IMR-90 (cell line): ENCODE measurements at regions not wholly inside any gene's neighbourhood (a gene's known extent, or its start where the extent isn't known, plus 50 kb on each side); places are given as distances from the start of the nearest gene placed in this dataset.

Source experiments
- ATAC-seq: fragments of 200-7000 bp; cut with Tn5 transposase; 2 replicates; pipeline ENCODE4 v1.9.1; 2020; ENCODE audit warnings: low read depth, mild to moderate bottlenecking, moderate library complexity
- BruUV-seq: library from RNA; stranded (reverse); fragments of 400-500 nt; replicated peaks from 2 replicates; lab custom pipeline; 2021; lab: Mats Ljungman, UMichigan
- CTCF ChIA-PET: fragments of 300-600 bp; formaldehyde crosslinking; extraction: SDS; loops from one replicate; lab custom pipeline; 2021; ENCODE audit warnings: antibody characterized with exemption; lab: Yijun Ruan, JAX
- POLR2A ChIA-PET: fragments of 300-600 bp; sonication (Branson Sonifier 250); formaldehyde crosslinking; loops from one replicate; lab custom pipeline; 2022; ENCODE audit warnings: antibody characterized with exemption; ENCODE audit not compliant: unreplicated experiment; lab: Charles Lee
- DNase-seq: peaks from one replicate; pipeline ENCODE4 v3.0.0; 2013
- H2AFZ ChIP-seq: replicated peaks from 2 replicates; pipeline ENCODE3; 2013; ENCODE audit warnings: low read length, mild to moderate bottlenecking; ENCODE audit not compliant: poor library complexity
- H2AK5ac ChIP-seq: 2 replicates; pipeline ENCODE4 v1.6.1; 2013; ENCODE audit warnings: low read depth, low read length, inconsistent platforms
- H2AK9ac ChIP-seq: replicated peaks from 2 replicates; pipeline ENCODE3; 2013; ENCODE audit warnings: mild to moderate bottlenecking, low read depth, low read length, moderate library complexity; ENCODE audit not compliant: poor library complexity
- H2BK120ac ChIP-seq: 2 replicates; pipeline ENCODE4 v1.6.1; 2013; ENCODE audit warnings: low read depth, low read length, inconsistent platforms
- H2BK15ac ChIP-seq: 3 replicates; pipeline ENCODE4 v1.6.1; 2013; ENCODE audit warnings: low read depth, low read length, inconsistent platforms
- H2BK20ac ChIP-seq: 2 replicates; pipeline ENCODE4 v1.6.1; 2013; ENCODE audit warnings: low read depth, mild to moderate bottlenecking, inconsistent platforms, low read length, moderate library complexity
- H2BK5ac ChIP-seq: 2 replicates; pipeline ENCODE4 v1.6.1; 2013; ENCODE audit warnings: mild to moderate bottlenecking, low read depth, low read length, inconsistent platforms; ENCODE audit not compliant: poor library complexity, severe bottlenecking
- H3K14ac ChIP-seq: replicated peaks from 2 replicates; pipeline ENCODE4 v1.6.1; 2013; ENCODE audit warnings: low read depth, low read length, inconsistent platforms
- H3K18ac ChIP-seq: 2 replicates; pipeline ENCODE4 v1.6.1; 2013; ENCODE audit warnings: low read depth, low read length, control low read depth
- H3K23ac ChIP-seq: 2 replicates; pipeline ENCODE4 v1.6.1; 2013; ENCODE audit warnings: low read depth, low read length, inconsistent platforms
- H3K27ac ChIP-seq: 2 replicates; pipeline ENCODE4 v1.5.1; 2013; ENCODE audit warnings: mild to moderate bottlenecking, control low read depth, low read length; ENCODE audit not compliant: insufficient read depth
- H3K27me3 ChIP-seq: 2 replicates; pipeline ENCODE4 v1.6.1; 2013; ENCODE audit warnings: low read length; ENCODE audit not compliant: control insufficient read depth, insufficient read depth
- H3K36me3 ChIP-seq: 2 replicates; pipeline ENCODE4 v1.6.1; 2013; ENCODE audit warnings: low read length, mixed read lengths; ENCODE audit not compliant: control insufficient read depth, insufficient read depth
- H3K4ac ChIP-seq: 2 replicates; pipeline ENCODE4 v1.6.1; 2013; ENCODE audit warnings: low read depth, low read length, inconsistent platforms
- H3K4me1 ChIP-seq: 2 replicates; pipeline ENCODE4 v1.6.1; 2013; ENCODE audit warnings: low read length, mixed read lengths; ENCODE audit not compliant: control insufficient read depth, insufficient read depth
- H3K4me2 ChIP-seq: 2 replicates; pipeline ENCODE4 v1.6.1; 2013; ENCODE audit warnings: low read depth, mild to moderate bottlenecking, control low read depth, low read length, moderate library complexity
- H3K4me3 ChIP-seq: 2 replicates; pipeline ENCODE4 v1.5.1; 2013; ENCODE audit warnings: low read depth, mild to moderate bottlenecking, control low read depth, low read length, moderate library complexity; ENCODE audit not compliant: insufficient read depth
- H3K56ac ChIP-seq: 2 replicates; pipeline ENCODE4 v1.6.1; 2013; ENCODE audit warnings: low read length, inconsistent platforms; ENCODE audit not compliant: insufficient read depth; ENCODE audit errors: extremely low read depth
- H3K79me1 ChIP-seq, 2 experiments: 2 replicates each; pipeline ENCODE4 v1.6.1; 2013; ENCODE audit warnings: low read length in 2 of 2, inconsistent platforms in 1 of 2, low read depth in 1 of 2
- H3K9ac ChIP-seq: 2 replicates; pipeline ENCODE4 v1.6.1; 2013; ENCODE audit warnings: low read depth, low read length, control low read depth
- H3K9me1 ChIP-seq: 2 replicates; pipeline ENCODE4 v1.6.1; 2013; ENCODE audit warnings: low read length, inconsistent platforms; ENCODE audit not compliant: insufficient read depth
- H3K9me3 ChIP-seq: 2 replicates; pipeline ENCODE4 v1.6.1; 2013; ENCODE audit warnings: low read length; ENCODE audit not compliant: control insufficient read depth, insufficient read depth
- H4K20me1 ChIP-seq: 2 replicates; pipeline ENCODE4 v1.6.1; 2013; ENCODE audit warnings: low read length, inconsistent platforms; ENCODE audit not compliant: insufficient read depth
- H4K5ac ChIP-seq: 2 replicates; pipeline ENCODE4 v1.6.1; 2013; ENCODE audit warnings: mild to moderate bottlenecking, low read depth, low read length, control low read depth
- H4K8ac ChIP-seq, 2 experiments: 2 replicates each; pipeline ENCODE4 v1.6.1; 2013; ENCODE audit warnings: low read depth in 2 of 2, low read length in 2 of 2, control low read depth in 1 of 2, inconsistent platforms in 1 of 2
- H4K91ac ChIP-seq: 2 replicates; pipeline ENCODE4 v1.6.1; 2013; ENCODE audit warnings: low read depth, low read length, inconsistent platforms; ENCODE audit not compliant: insufficient read depth
- MAFK ChIP-seq: IDR thresholded peaks from 2 replicates; pipeline ENCODE4 v1.6.1; 2012; ENCODE audit warnings: low read depth, low read length, improper control_type of control experiment
- WGBS, 2 experiments: methylation state at CpG; one replicate each; pipeline versions ENCODE4 v1.1.5 to v1.1.7; 2013; ENCODE audit warnings: missing lambda C conversion rate in 2 of 2; ENCODE audit not compliant: insufficient read length in 1 of 2; ENCODE audit errors: extremely low coverage in 2 of 2; 5-methylcytosine and 5-hydroxymethylcytosine counted together
- dilution Hi-C: fragments of 300-500 bp; cut with HindIII; formaldehyde crosslinking; loops from one replicate; pipeline ENCODE4 v1.14.3; 2018; ENCODE audit warnings: low sequenced_read_pairs; ENCODE audit not compliant: unreplicated experiment
- in situ Hi-C: fragments of 300-500 bp; cut with MboI; formaldehyde crosslinking; loops from 3 replicates; pipeline ENCODE4 v1.14.3; 2019; ENCODE audit warnings: low sequenced_read_pairs, inconsistent platforms, mixed read lengths
- intact Hi-C: fragments of 100-400 bp; cut with micrococcal nuclease; formaldehyde crosslinking; loops from 2 replicates; pipeline ENCODE4 v1.10.0; 2022
- TF ChIP-seq, protein P1 (sequence below): conservative IDR thresholded peaks from 2 replicates; pipeline ENCODE4 v1.5.1; 2012; ENCODE audit warnings: mild to moderate bottlenecking, low read depth, low read length, improper control_type of control experiment

DNA sequence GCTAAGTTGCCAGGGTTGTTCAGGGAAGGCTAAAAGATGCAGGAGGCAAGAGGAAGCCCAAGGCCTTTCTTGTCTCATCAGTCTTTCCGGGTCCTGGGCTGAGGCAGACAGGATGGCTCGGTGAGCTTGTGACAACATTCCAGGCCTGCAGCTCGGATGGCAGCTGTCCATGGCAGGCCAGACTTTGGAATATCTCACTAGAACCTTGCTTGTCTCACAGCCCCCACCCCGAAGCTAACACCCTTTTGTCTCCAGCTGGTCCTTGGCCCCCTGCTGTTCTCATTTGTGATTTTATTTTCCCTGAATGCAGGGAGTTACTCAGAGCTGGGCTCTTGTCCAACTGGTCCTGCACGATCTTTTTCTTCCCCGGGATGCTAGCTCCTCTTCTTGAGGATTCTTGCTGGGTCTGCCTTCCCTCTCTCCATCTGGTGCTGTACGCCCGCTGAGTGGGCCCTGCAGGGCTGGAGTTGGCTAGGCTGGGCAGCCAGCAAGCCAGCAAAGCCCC lies 477.2 kb upstream of the CAMK1G start:
- intact Hi-C loops, result no loop called here
- dilution Hi-C loops, result no loop called here

More for the DNA sequence above, 477.2 kb upstream of the CAMK1G start:
- H3K9ac ChIP-seq, result no peak overlapping the region
- ChIA-PET CTCF (no interaction called here), POLR2A (no interaction called here)
- no peak overlapping the region for H3K18ac ChIP-seq
- H2BK20ac ChIP-seq, result no peak overlapping the region
- no TSS peak for BruUV-seq
- ATAC-seq, result no peak
- in situ Hi-C loops, result no loop called here
- H4K20me1 ChIP-seq, result no peaks in the 10 kb centered on the region
- TF ChIP-seq, protein P1, sequence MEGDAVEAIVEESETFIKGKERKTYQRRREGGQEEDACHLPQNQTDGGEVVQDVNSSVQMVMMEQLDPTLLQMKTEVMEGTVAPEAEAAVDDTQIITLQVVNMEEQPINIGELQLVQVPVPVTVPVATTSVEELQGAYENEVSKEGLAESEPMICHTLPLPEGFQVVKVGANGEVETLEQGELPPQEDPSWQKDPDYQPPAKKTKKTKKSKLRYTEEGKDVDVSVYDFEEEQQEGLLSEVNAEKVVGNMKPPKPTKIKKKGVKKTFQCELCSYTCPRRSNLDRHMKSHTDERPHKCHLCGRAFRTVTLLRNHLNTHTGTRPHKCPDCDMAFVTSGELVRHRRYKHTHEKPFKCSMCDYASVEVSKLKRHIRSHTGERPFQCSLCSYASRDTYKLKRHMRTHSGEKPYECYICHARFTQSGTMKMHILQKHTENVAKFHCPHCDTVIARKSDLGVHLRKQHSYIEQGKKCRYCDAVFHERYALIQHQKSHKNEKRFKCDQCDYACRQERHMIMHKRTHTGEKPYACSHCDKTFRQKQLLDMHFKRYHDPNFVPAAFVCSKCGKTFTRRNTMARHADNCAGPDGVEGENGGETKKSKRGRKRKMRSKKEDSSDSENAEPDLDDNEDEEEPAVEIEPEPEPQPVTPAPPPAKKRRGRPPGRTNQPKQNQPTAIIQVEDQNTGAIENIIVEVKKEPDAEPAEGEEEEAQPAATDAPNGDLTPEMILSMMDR, result 0 out of 2 replicates have a peak, but pooled peaks have one; percentile 2
- TF ChIP-seq MAFK, result no peak
- H2AFZ ChIP-seq, result no peak overlapping the region
- no peak overlapping the region for H2AK9ac ChIP-seq
- H3K36me3 ChIP-seq, result no peaks in the 10 kb centered on the region
- no peak overlapping the region for H3K56ac ChIP-seq
- H3K23ac ChIP-seq, result no peak overlapping the region
- H3K14ac ChIP-seq, result no peak overlapping the region
- no peak overlapping the region for H4K5ac ChIP-seq
- no CpG with 5 or more reads among the region's 8 CpGs for WGBS, 2 experiments
- no peak overlapping the region for H3K27ac ChIP-seq
- H3K4me3 ChIP-seq, result no peak overlapping the region
- H3K27me3 ChIP-seq, result no peaks in the 10 kb centered on the region
- no peaks in the 10 kb centered on the region for H3K4me1 ChIP-seq
- H2BK15ac ChIP-seq, result no peak overlapping the region
- H3K9me1 ChIP-seq, result no peaks in the 10 kb centered on the region
- H3K9me3 ChIP-seq, result no peaks in the 10 kb centered on the region; the same call in 1 of the 2 replicates
- no peak overlapping the region for H2BK120ac ChIP-seq
- no peak overlapping the region for H3K4ac ChIP-seq
- no peak overlapping the region for H2BK5ac ChIP-seq
- no peak overlapping the region for H4K91ac ChIP-seq
- H3K79me1 ChIP-seq, result no peaks in the 10 kb centered on the region
- H4K8ac ChIP-seq, result no peak overlapping the region
- H2AK5ac ChIP-seq, result no peak overlapping the region
- peak; percentile 4 for DNase-seq
- H3K4me2 ChIP-seq, result no peak overlapping the region
